Loucy (cell line): ENCODE measurements at regions not wholly inside any gene's neighbourhood (a gene's known extent, or its start where the extent isn't known, plus 50 kb on each side); places are given as distances from the start of the nearest gene placed in this dataset.

Experiments used
- CTCF ChIP-seq: fragments of 200-600 bp; sonication (generic); conservative IDR thresholded peaks from 2 replicates; pipeline ENCODE4 v1.5.1; 2014; ENCODE audit warnings: mild to moderate bottlenecking, antibody characterized with exemption, low read length
- EZH2phosphoT487 ChIP-seq: fragments of 200-600 bp; IDR thresholded peaks from 2 replicates; pipeline ENCODE4 v1.6.1; 2018; ENCODE audit warnings: antibody characterized with exemption, mild to moderate bottlenecking, moderate library complexity, borderline replicate concordance

DNA sequence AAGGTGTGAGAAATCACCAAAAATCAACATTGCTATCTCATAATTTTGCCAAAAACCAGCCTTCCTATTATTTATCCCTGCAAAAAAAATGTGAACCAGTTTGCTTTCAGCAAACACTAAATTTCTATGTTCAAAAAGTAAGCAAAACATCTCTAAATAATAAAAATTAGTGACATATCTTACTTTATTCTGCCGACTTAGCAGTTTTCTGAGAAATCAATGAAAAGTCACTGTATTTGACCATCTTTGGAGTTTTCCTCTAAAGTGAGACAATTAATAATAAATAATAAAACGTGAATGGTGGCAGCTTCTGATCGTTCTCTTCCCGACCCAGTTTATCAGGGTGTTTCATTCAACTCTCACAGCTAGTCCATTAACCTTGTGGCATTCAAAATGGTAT lies 158.6 kb upstream of the TARS1 start:
- TF ChIP-seq CTCF (no peak), EZH2phosphoT487 (no peak)
